ENCODE measurements at regions not wholly inside any gene's neighbourhood (a gene's known extent, or its start where the extent isn't known, plus 50 kb on each side); places are given as distances from the start of the nearest gene placed in this dataset.

- Histone ChIP-seq H3K27me3 (ENCODE audit: low read length) (no peaks in the 10 kb centered on the region), H3K36me3 (ENCODE audit: low read length) (no peaks in the 10 kb centered on the region)
- TF ChIP-seq EZH2phosphoT487 (conservative IDR thresholded peaks at IDR 0.05; ENCODE audit: low read length) (no peak), CTCF (IDR thresholded peaks at IDR 0.05; ENCODE audit: insufficient read depth, low read length, poor library complexity, severe bottlenecking) (no peak)
These were observed 104.6 kb downstream of the PPP1R2C start for GRCh38 chrX:42673301-42673810.

GRCh38 chrX:42664680-42665079 is 113.3 kb downstream of the PPP1R2C start:
- Histone ChIP-seq H3K9me2 (replicated peaks; ENCODE audit: insufficient read depth, low read length) (no peaks in the 10 kb centered on the region), H3K27me3 (ENCODE audit: low read length) (no peaks in the 10 kb centered on the region), H2AFZ (ENCODE audit: low read depth, low read length, severe bottlenecking) (no peak overlapping the region), H3K27ac (ENCODE audit: low read depth, low read length) (no peak overlapping the region), H3K9ac (ENCODE audit: low read length) (no peak overlapping the region), H3K9me3 (ENCODE audit: insufficient read depth, low read length) (no peaks in the 10 kb centered on the region), H4K20me1 (ENCODE audit: low read depth, low read length) (no peaks in the 10 kb centered on the region), H3F3A (ENCODE audit: insufficient read depth) (no peaks in the 10 kb centered on the region), H3K4me2 (ENCODE audit: low read depth, low read length, poor library complexity, severe bottlenecking) (no peak overlapping the region), H3K79me2 (ENCODE audit: insufficient read depth, low read length) (no peaks in the 10 kb centered on the region), H3K36me3 (ENCODE audit: low read length) (no peaks in the 10 kb centered on the region), H3K4me3 (ENCODE audit: insufficient read depth, low read length, poor library complexity, severe bottlenecking) (no peak overlapping the region)
- TF ChIP-seq EZH2phosphoT487 (conservative IDR thresholded peaks at IDR 0.05; ENCODE audit: low read length) (no peak), CTCF (IDR thresholded peaks at IDR 0.05; ENCODE audit: insufficient read depth, low read length, poor library complexity, severe bottlenecking) (no peak)

More at GRCh38 chrX:42673301-42673810, 104.6 kb downstream of the PPP1R2C start:
- Histone ChIP-seq H3K79me2 (ENCODE audit: insufficient read depth, low read length) (no peaks in the 10 kb centered on the region), H2AFZ (ENCODE audit: low read depth, low read length, severe bottlenecking) (no peak overlapping the region), H3K9me3 (ENCODE audit: insufficient read depth, low read length) (no peaks in the 10 kb centered on the region), H3K4me2 (ENCODE audit: low read depth, low read length, poor library complexity, severe bottlenecking) (no peak overlapping the region), H3F3A (ENCODE audit: insufficient read depth) (no peaks in the 10 kb centered on the region), H3K27ac (ENCODE audit: low read depth, low read length) (no peak overlapping the region), H4K20me1 (ENCODE audit: low read depth, low read length) (no peaks in the 10 kb centered on the region), H3K4me3 (ENCODE audit: insufficient read depth, low read length, poor library complexity, severe bottlenecking) (no peak overlapping the region), H3K9ac (ENCODE audit: low read length) (no peak overlapping the region), H3K9me2 (replicated peaks; ENCODE audit: insufficient read depth, low read length) (no peaks in the 10 kb centered on the region)

GRCh38 chrX:42628471-42628870 is 149.5 kb downstream of the PPP1R2C start:
- Histone ChIP-seq H3K27ac (ENCODE audit: low read depth, low read length) (no peak overlapping the region), H3K4me3 (ENCODE audit: insufficient read depth, low read length, poor library complexity, severe bottlenecking) (no peak overlapping the region), H3K9ac (ENCODE audit: low read length) (no peak overlapping the region), H4K20me1 (ENCODE audit: low read depth, low read length) (no peaks in the 10 kb centered on the region), H3K9me2 (replicated peaks; ENCODE audit: insufficient read depth, low read length) (no peaks in the 10 kb centered on the region), H3K79me2 (ENCODE audit: insufficient read depth, low read length) (no peaks in the 10 kb centered on the region), H3K27me3 (ENCODE audit: low read length) (no peaks in the 10 kb centered on the region), H3F3A (ENCODE audit: insufficient read depth) (no peaks in the 10 kb centered on the region), H3K36me3 (ENCODE audit: low read length) (no peaks in the 10 kb centered on the region), H3K4me2 (ENCODE audit: low read depth, low read length, poor library complexity, severe bottlenecking) (no peak overlapping the region), H2AFZ (ENCODE audit: low read depth, low read length, severe bottlenecking) (no peak overlapping the region), H3K9me3 (ENCODE audit: insufficient read depth, low read length) (no peaks in the 10 kb centered on the region)
- TF ChIP-seq EZH2phosphoT487 (conservative IDR thresholded peaks at IDR 0.05; ENCODE audit: low read length) (no peak), CTCF (IDR thresholded peaks at IDR 0.05; ENCODE audit: insufficient read depth, low read length, poor library complexity, severe bottlenecking) (no peak)

Measured in SU-DHL-6 (cell line).